ENCODE measurements at regions not wholly inside any gene's neighbourhood (a gene's known extent, or its start where the extent isn't known, plus 50 kb on each side); places are given as distances from the start of the nearest gene placed in this dataset.

- Histone ChIP-seq H2AK9ac (replicated peaks; ENCODE audit: low read depth, low read length, poor library complexity) (no peak overlapping the region), H3K23ac (ENCODE audit: low read depth, low read length) (no peak overlapping the region), H3K56ac (ENCODE audit: extremely low read depth, insufficient read depth, low read length) (no peak overlapping the region), H4K8ac (ENCODE audit: low read depth in 2 of 2, low read length in 2 of 2) (no peak overlapping the region), H3K27ac (ENCODE audit: insufficient read depth, low read length) (no peak overlapping the region), H3K36me3 (ENCODE audit: control insufficient read depth, insufficient read depth, low read length) (no peaks in the 10 kb centered on the region), H3K9me1 (ENCODE audit: insufficient read depth, low read length) (no peaks in the 10 kb centered on the region), H2AFZ (replicated peaks; ENCODE audit: low read length, poor library complexity) (no peak overlapping the region), H3K4me1 (ENCODE audit: control insufficient read depth, insufficient read depth, low read length) (no peaks in the 10 kb centered on the region), H3K9me3 (ENCODE audit: control insufficient read depth, insufficient read depth, low read length) (peaks cover 10% of the 10 kb centered on the region; the same call in 1 of the 2 replicates), H3K4me2 (ENCODE audit: low read depth, low read length) (no peak overlapping the region), H3K14ac (replicated peaks; ENCODE audit: low read depth, low read length) (no peak overlapping the region), H4K20me1 (ENCODE audit: insufficient read depth, low read length) (no peaks in the 10 kb centered on the region), H2BK20ac (ENCODE audit: low read depth, low read length) (no peak overlapping the region), H3K27me3 (ENCODE audit: control insufficient read depth, insufficient read depth, low read length) (no peaks in the 10 kb centered on the region), H2BK5ac (ENCODE audit: low read depth, low read length, poor library complexity, severe bottlenecking) (no peak overlapping the region), H2BK15ac (ENCODE audit: low read depth, low read length) (no peak overlapping the region), H3K9ac (ENCODE audit: low read depth, low read length) (no peak overlapping the region), H3K79me1 (ENCODE audit: low read depth in 1 of 2, low read length in 2 of 2) (no peaks in the 10 kb centered on the region), H2BK120ac (ENCODE audit: low read depth, low read length) (no peak overlapping the region), H4K91ac (ENCODE audit: insufficient read depth, low read depth, low read length) (no peak overlapping the region), H4K5ac (ENCODE audit: low read depth, low read length) (no peak overlapping the region), H3K4ac (ENCODE audit: low read depth, low read length) (no peak overlapping the region), H3K4me3 (ENCODE audit: insufficient read depth, low read depth, low read length) (no peak overlapping the region), H3K18ac (ENCODE audit: low read depth, low read length) (no peak overlapping the region), H2AK5ac (ENCODE audit: low read depth, low read length) (no peak overlapping the region)
- ATAC-seq (ENCODE audit: low read depth) (no peak), DNase-seq (no peak)
- BruUV-seq (replicated peaks), result no TSS peak
- intact Hi-C loops (cut with micrococcal nuclease), result no loop called here
- ChIA-PET CTCF (no interaction called here), POLR2A (ENCODE audit: unreplicated experiment) (no interaction called here)
- TF ChIP-seq MAZ (IDR thresholded peaks at IDR 0.05; ENCODE audit: borderline replicate concordance, low read depth, low read length) (no peak), USF2 (IDR thresholded peaks at IDR 0.05; ENCODE audit: low read depth, low read length) (no peak), POLR2A (IDR thresholded peaks at IDR 0.05; ENCODE audit: low read depth, low read length) (no peak), CEBPB (IDR thresholded peaks at IDR 0.05; ENCODE audit: low read depth, low read length) (no peak), MXI1 (IDR thresholded peaks at IDR 0.05; ENCODE audit: borderline replicate concordance, low read depth, low read length) (no peak), ELK1 (IDR thresholded peaks at IDR 0.05; ENCODE audit: borderline replicate concordance, low read depth, low read length) (no peak), FOS (IDR thresholded peaks at IDR 0.05; ENCODE audit: low read depth, low read length) (no peak), CHD1 (IDR thresholded peaks at IDR 0.05; ENCODE audit: low read depth, low read length) (no peak), SMC3 (IDR thresholded peaks at IDR 0.05; ENCODE audit: low read depth, low read length) (no peak), NFE2L2 (IDR thresholded peaks at IDR 0.05; ENCODE audit: low read depth, low read length) (no peak), BHLHE40 (IDR thresholded peaks at IDR 0.05; ENCODE audit: low read depth, low read length) (no peak), CTCF (conservative IDR thresholded peaks at IDR 0.05; ENCODE audit: low read depth, low read length) (no peak), RFX5 (IDR thresholded peaks at IDR 0.05; ENCODE audit: low read depth, low read length) (no peak), MAFK (IDR thresholded peaks at IDR 0.05; ENCODE audit: low read depth, low read length) (no peak), RAD21 (IDR thresholded peaks at IDR 0.05; ENCODE audit: low read length) (no peak), RCOR1 (IDR thresholded peaks at IDR 0.05; ENCODE audit: insufficient replicate concordance, low read length) (no peak)
- WGBS, 2 experiments (ENCODE audit: extremely low coverage in 2 of 2, insufficient read length in 1 of 2), result 83% methylated on average over 1 of the region's 4 CpGs; no CpG with 5 or more reads in 1 of the 2 experiments
- dilution Hi-C loops (cut with HindIII; ENCODE audit: low sequenced_read_pairs, unreplicated experiment), result no loop called here
- in situ Hi-C loops (cut with MboI; ENCODE audit: low sequenced_read_pairs), result no loop called here
Observed at GRCh38 chr2:22326250-22326649, 1058.7 kb upstream of the KLHL29 start.

All from IMR-90 (cell line).